RWPE1 (cell line): ENCODE measurements at regions not wholly inside any gene's neighbourhood (a gene's known extent, or its start where the extent isn't known, plus 50 kb on each side); places are given as distances from the start of the nearest gene placed in this dataset.

Source experiments
- CTCF ChIA-PET: fragments of 350-600 bp; sonication (Branson Sonifier 250); formaldehyde crosslinking; extraction: SDS; loops from one replicate; lab custom pipeline; 2021; lab: Yijun Ruan, JAX
- POLR2A ChIA-PET: fragments of 400-600 bp; formaldehyde crosslinking; extraction: SDS; loops from one replicate; lab custom pipeline; 2020; ENCODE audit warnings: antibody characterized with exemption; ENCODE audit not compliant: low non-redundant PET; lab: Yijun Ruan, JAX
- DNase-seq: peaks from one replicate; pipeline ENCODE4 v3.0.0; 2012; ENCODE audit warnings: low spot score
- H3K27ac ChIP-seq: fragments of 450-650 bp; 2 replicates; pipeline ENCODE4 v1.5.1; 2017
- CTCF ChIP-seq: fragments of 450-650 bp; conservative IDR thresholded peaks from 2 replicates; pipeline ENCODE4 v1.5.1; 2017; ENCODE audit warnings: low read depth, mild to moderate bottlenecking

- ChIA-PET POLR2A (no interaction called here), CTCF (interaction anchor here (1.1 kb wide), 1 partner anchor 14 kb away, joined by 7 read pairs; no protein-coding TSS in a partner anchor)
- TF ChIP-seq CTCF: no peak
- no peak for DNase-seq
- no peak overlapping the region for H3K27ac ChIP-seq
These were observed 271.2 kb upstream of the DPPA4 start for GRCh38 chr3:109608574-109608973.

GRCh38 chr3:109618766-109619378, 281.5 kb upstream of the DPPA4 start:
- no peak overlapping the region for H3K27ac ChIP-seq
- ChIA-PET CTCF (interaction anchor here (0.7 kb wide), 1 partner anchor 679 kb away, joined by 3 read pairs; no protein-coding TSS in a partner anchor), POLR2A (no interaction called here)
- no peak for DNase-seq
- no peak for TF ChIP-seq CTCF

- no peak for TF ChIP-seq CTCF
- H3K27ac ChIP-seq: no peak overlapping the region
- DNase-seq: no peak
- ChIA-PET POLR2A (no interaction called here), CTCF (no interaction called here)
These were observed 294.6 kb upstream of the DPPA4 start for GRCh38 chr3:109631897-109632296.

GRCh38 chr3:109640146-109640652, 302.9 kb upstream of the DPPA4 start:
- DNase-seq: no peak
- ChIA-PET POLR2A (no interaction called here), CTCF (no interaction called here)
- TF ChIP-seq CTCF: no peak
- H3K27ac ChIP-seq: no peak overlapping the region

GRCh38 chr3:109642025-109642424, 304.7 kb upstream of the DPPA4 start:
- TF ChIP-seq CTCF: no peak
- ChIA-PET CTCF (no interaction called here), POLR2A (no interaction called here)
- no peak for DNase-seq
- H3K27ac ChIP-seq: no peak overlapping the region

GRCh38 chr3:109643590-109643989, 306.2 kb upstream of the DPPA4 start:
- no peak for TF ChIP-seq CTCF
- ChIA-PET CTCF (no interaction called here), POLR2A (no interaction called here)
- no peak overlapping the region for H3K27ac ChIP-seq
- peak; percentile 29 for DNase-seq
